HepG2 (cell line): ENCODE measurements at regions not wholly inside any gene's neighbourhood (a gene's known extent, or its start where the extent isn't known, plus 50 kb on each side); places are given as distances from the start of the nearest gene placed in this dataset.

Source experiments
- ARID5B ChIP-seq: IDR thresholded peaks from 2 replicates; pipeline ENCODE4 v1.4.0; 2020; ENCODE audit warnings: mild to moderate bottlenecking, missing genetic modification reagents
- FOXA1 ChIP-seq, 2 experiments: fragments of 450-650 bp in 1 of 2; sonication (generic) in 1 of 2; formaldehyde crosslinking in 1 of 2; IDR thresholded peaks; 2 replicates each; pipeline versions ENCODE4 v1.4.0 to v1.6.1; 2016 to 2020; ENCODE audit warnings: missing genetic modification reagents in 1 of 2
- FOXP4 ChIP-seq: sonication (generic); formaldehyde crosslinking; IDR thresholded peaks from 2 replicates; pipeline ENCODE4 v1.4.0; 2020; ENCODE audit warnings: missing genetic modification reagents
- HNRNPLL ChIP-seq: fragments of 200-400 bp; formaldehyde crosslinking; IDR thresholded peaks from 2 replicates; pipeline ENCODE4 v1.6.1; 2017; ENCODE audit warnings: mild to moderate bottlenecking, low read depth, low read length; ENCODE audit not compliant: poor library complexity, severe bottlenecking
- MAFG ChIP-seq: sonication (generic); formaldehyde crosslinking; IDR thresholded peaks from 2 replicates; pipeline ENCODE4 v1.5.1; 2020; ENCODE audit warnings: mild to moderate bottlenecking, missing genetic modification reagents
- NFE2L2 ChIP-seq: fragments of 150-350 bp; IDR thresholded peaks from 2 replicates; pipeline ENCODE4 v1.6.1; 2014; ENCODE audit warnings: low read length
- NR2F6 ChIP-seq, 2 experiments: IDR thresholded peaks; 2 replicates each; pipeline ENCODE4 v1.6.1; 2016; ENCODE audit warnings: antibody characterized with exemption in 1 of 2, mild to moderate bottlenecking in 1 of 2
- PHF8 ChIP-seq: sonication (generic); formaldehyde crosslinking; IDR thresholded peaks from 2 replicates; pipeline ENCODE4 v1.5.0; 2020; ENCODE audit warnings: missing genetic modification reagents
- RARA ChIP-seq: IDR thresholded peaks from 2 replicates; pipeline ENCODE4 v1.6.1; 2016; ENCODE audit warnings: missing genetic modification reagents, missing compliant biosample characterization
- SOX5 ChIP-seq: IDR thresholded peaks from 2 replicates; pipeline ENCODE4 v1.6.1; 2016; ENCODE audit warnings: borderline replicate concordance
- TCF12 ChIP-seq, 2 experiments: fragments of 450-650 bp in 1 of 2; sonication (generic) in 1 of 2; formaldehyde crosslinking in 1 of 2; IDR thresholded peaks; 2 replicates each; pipeline versions ENCODE4 v1.6.1 to v1.8.0; 2017 to 2022; ENCODE audit warnings: antibody characterized with exemption in 1 of 2, mild to moderate bottlenecking in 1 of 2, missing genetic modification reagents in 1 of 2, moderate library complexity in 1 of 2
- THAP9 ChIP-seq: sonication (generic); formaldehyde crosslinking; IDR thresholded peaks from 2 replicates; pipeline ENCODE4; 2020; ENCODE audit warnings: missing genetic modification reagents, mild to moderate bottlenecking, borderline replicate concordance
- ZNF280D ChIP-seq: sonication (generic); formaldehyde crosslinking; IDR thresholded peaks from 2 replicates; pipeline ENCODE4 v1.5.1; 2020; ENCODE audit warnings: mild to moderate bottlenecking, missing genetic modification reagents
- ZNF777 ChIP-seq: sonication (generic); formaldehyde crosslinking; IDR thresholded peaks from 2 replicates; pipeline ENCODE4 v1.4.0; 2020; ENCODE audit warnings: missing genetic modification reagents

GRCh38 chr13:30829833-30830637, 76.0 kb upstream of the MEDAG start (continued):
- no peak for TF ChIP-seq FOXA1 (IDR thresholded peaks at IDR 0.05)
- peak; percentile 69 for TF ChIP-seq FOXA1 (CRISPR knock-in tag; IDR thresholded peaks at IDR 0.05)
- no peak for TF ChIP-seq NFE2L2
- no peak for TF ChIP-seq MAFG (CRISPR knock-in tag)
- TF ChIP-seq ARID5B (CRISPR knock-in tag) = peak; percentile 40; the same call in 1 of the 2 replicates
- TF ChIP-seq NR2F6 (IDR thresholded peaks at IDR 0.05) = no peak
- peak; percentile 37; the same call in 1 of the 2 replicates for TF ChIP-seq NR2F6 (CRISPR knock-in tag; IDR thresholded peaks at IDR 0.05)
- no peak for TF ChIP-seq TCF12 (IDR thresholded peaks at IDR 0.05)
- no peak for TF ChIP-seq TCF12 (CRISPR knock-in tag; IDR thresholded peaks at IDR 0.05)
- TF ChIP-seq PHF8 (CRISPR knock-in tag) = no peak
- no peak for TF ChIP-seq ZNF777 (CRISPR knock-in tag)
- no peak for TF ChIP-seq THAP9 (CRISPR knock-in tag)
- no peak for TF ChIP-seq HNRNPLL
- peak; percentile 45; the same call in 1 of the 2 replicates for TF ChIP-seq SOX5 (CRISPR knock-in tag)
- TF ChIP-seq FOXP4 (CRISPR knock-in tag) = peak; percentile 50; the same call in 1 of the 2 replicates
- TF ChIP-seq RARA (CRISPR knock-in tag) = peak; percentile 75
- no peak for TF ChIP-seq ZNF280D (CRISPR knock-in tag)
